Esophagus squamous epithelium (tissue), 5 donors: ENCODE measurements at regions not wholly inside any gene's neighbourhood (a gene's known extent, or its start where the extent isn't known, plus 50 kb on each side); places are given as distances from the start of the nearest gene placed in this dataset.

ENCODE experiments used
- DNase-seq: peaks from one replicate; lab custom pipeline; 2025; lab: John Stamatoyannopoulos, UW
- H3K27ac ChIP-seq, 4 donors: fragments of 200-600 bp; sonication (generic); one replicate each; pipeline ENCODE4 v1.5.1; 2016 to 2019; ENCODE audit warnings: mild to moderate bottlenecking in 1 of 4
- H3K27me3 ChIP-seq, 4 donors: fragments of 200-600 bp; sonication (generic); 1 replicate in 3 of 4; 2 replicates in 1 of 4; pipeline versions ENCODE4 v1.5.1 to v1.6.0; 2017 to 2021; ENCODE audit warnings: antibody characterized with exemption in 1 of 4
- H3K36me3 ChIP-seq, 3 donors: fragments of 200-600 bp; sonication (generic); one replicate each; pipeline ENCODE4 v1.5.1; 2016 to 2019
- H3K4me1 ChIP-seq, 3 donors: fragments of 200-600 bp; sonication (generic); one replicate each; pipeline ENCODE4 v1.5.1; 2017 to 2019
- H3K4me3 ChIP-seq, 4 donors: fragments of 200-600 bp; sonication (generic); 1 replicate in 3 of 4; 2 replicates in 1 of 4; pipeline ENCODE4 v1.5.1; 2016 to 2019; ENCODE audit warnings: mild to moderate bottlenecking in 2 of 4, moderate library complexity in 1 of 4
- H3K9me3 ChIP-seq, 3 donors: fragments of 200-600 bp; sonication (generic); one replicate each; pipeline ENCODE4 v1.5.1; 2016 to 2019
- POLR2A ChIP-seq, 4 donors: fragments of 450-650 bp; IDR thresholded peaks; one replicate each; pipeline ENCODE4 v1.6.1; 2017; ENCODE audit warnings: antibody characterized with exemption in 4 of 4, mild to moderate bottlenecking in 4 of 4, moderate library complexity in 3 of 4
- WGBS, 2 donors: methylation state at CpG; one replicate each; pipeline ENCODE4 v1.1.5; 2018; 5-methylcytosine and 5-hydroxymethylcytosine counted together
- intact Hi-C: fragments of 100-400 bp; cut with DNase I; formaldehyde crosslinking; loops from one replicate; pipeline ENCODE4 v1.15.0; 2022
- TF ChIP-seq, protein P1 (sequence below), 6 experiments: fragments of 450-650 bp in 4 of 6; fragments of 200-600 bp in 2 of 6; sonication (generic) in 2 of 6; IDR thresholded peaks; one replicate each; pipeline ENCODE4 v1.5.1; 2016 to 2019; ENCODE audit warnings: antibody characterized with exemption in 6 of 6, mild to moderate bottlenecking in 4 of 6, moderate library complexity in 4 of 6
- donor health status: DM: yes; HTN: yes; CAD: no.

DNA sequence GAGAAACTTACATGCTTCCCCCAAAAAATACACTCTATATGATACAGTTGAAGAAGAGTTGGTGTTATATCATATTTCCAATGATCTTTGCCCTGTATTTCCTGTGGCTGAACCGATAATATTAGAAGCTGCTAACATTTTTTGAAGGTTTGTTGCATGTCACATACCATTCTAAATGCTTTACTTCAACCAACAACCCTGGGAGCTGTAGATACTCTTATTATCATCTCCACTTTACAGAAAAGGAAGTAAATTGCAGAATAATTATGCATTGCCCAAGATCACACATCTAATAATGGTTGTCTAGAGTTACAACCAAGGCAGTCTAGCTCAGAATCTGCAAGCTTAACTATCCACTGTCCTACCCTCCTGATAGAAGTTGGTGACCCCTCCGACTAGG is 182.8 kb downstream of the NUAK1 start:
- no peaks in the 10 kb centered on the region for H3K27me3 ChIP-seq
- no peak overlapping the region for H3K4me3 ChIP-seq
- peaks cover 0 to 8% (median 0%) of the 10 kb centered on the region in 3 donors for H3K4me1 ChIP-seq
- H3K9me3 ChIP-seq, result no peaks in the 10 kb centered on the region
- intact Hi-C loops, result no loop called here
- no peak for TF ChIP-seq POLR2A (IDR thresholded peaks at IDR 0.05)
- TF ChIP-seq, protein P1, sequence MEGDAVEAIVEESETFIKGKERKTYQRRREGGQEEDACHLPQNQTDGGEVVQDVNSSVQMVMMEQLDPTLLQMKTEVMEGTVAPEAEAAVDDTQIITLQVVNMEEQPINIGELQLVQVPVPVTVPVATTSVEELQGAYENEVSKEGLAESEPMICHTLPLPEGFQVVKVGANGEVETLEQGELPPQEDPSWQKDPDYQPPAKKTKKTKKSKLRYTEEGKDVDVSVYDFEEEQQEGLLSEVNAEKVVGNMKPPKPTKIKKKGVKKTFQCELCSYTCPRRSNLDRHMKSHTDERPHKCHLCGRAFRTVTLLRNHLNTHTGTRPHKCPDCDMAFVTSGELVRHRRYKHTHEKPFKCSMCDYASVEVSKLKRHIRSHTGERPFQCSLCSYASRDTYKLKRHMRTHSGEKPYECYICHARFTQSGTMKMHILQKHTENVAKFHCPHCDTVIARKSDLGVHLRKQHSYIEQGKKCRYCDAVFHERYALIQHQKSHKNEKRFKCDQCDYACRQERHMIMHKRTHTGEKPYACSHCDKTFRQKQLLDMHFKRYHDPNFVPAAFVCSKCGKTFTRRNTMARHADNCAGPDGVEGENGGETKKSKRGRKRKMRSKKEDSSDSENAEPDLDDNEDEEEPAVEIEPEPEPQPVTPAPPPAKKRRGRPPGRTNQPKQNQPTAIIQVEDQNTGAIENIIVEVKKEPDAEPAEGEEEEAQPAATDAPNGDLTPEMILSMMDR (IDR thresholded peaks at IDR 0.05), result no peak
- H3K36me3 ChIP-seq, result no peaks in the 10 kb centered on the region
- no peak overlapping the region for H3K27ac ChIP-seq
- 59 to 84% methylated on average over 2 of the region's 2 CpGs for WGBS, 2 donors
- no peak for DNase-seq

DNA sequence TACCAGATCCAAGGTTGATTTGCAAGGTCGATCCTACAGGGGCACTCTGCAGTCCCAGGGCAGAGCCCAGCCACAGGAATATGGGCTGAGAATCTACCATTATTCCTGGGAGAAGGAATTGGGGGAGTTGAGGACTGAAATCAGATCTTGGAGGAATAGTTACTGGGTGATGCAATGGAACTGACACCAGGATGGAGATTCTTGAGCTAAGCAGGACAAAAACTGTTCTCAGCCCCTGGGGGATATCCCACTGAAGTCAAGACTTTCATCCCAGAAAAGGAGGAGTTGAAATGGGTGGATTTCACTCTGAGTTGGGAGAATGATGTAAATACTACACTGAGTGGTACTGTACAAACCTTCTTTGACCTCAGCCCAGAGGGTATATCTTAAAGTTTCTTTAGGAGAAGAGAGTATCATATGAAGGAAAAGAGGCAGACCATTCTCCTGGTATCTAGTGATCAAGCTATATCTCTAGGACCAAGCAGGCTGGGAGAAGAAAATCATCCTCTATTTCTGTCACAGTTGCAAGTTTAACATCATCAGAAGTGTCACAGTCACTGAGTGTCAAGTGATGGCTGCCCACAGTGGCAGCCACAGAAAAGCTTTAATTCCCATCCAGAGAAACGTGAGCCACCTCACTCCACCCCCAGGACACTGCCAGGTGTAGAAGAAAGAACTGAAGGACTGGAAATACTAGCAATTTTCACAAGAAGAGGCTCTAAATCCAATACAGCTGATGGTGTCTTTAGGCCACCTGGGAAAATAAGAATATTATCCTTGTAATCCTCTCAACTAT is 181.9 kb downstream of the NUAK1 start:
- TF ChIP-seq, protein P1 (IDR thresholded peaks at IDR 0.05), result no peak
- TF ChIP-seq POLR2A (IDR thresholded peaks at IDR 0.05), result no peak
- no peaks in the 10 kb centered on the region for H3K36me3 ChIP-seq
- no peak overlapping the region for H3K4me3 ChIP-seq
- H3K9me3 ChIP-seq, result no peaks in the 10 kb centered on the region
- no peak overlapping the region for H3K27ac ChIP-seq
- intact Hi-C loops, result no loop called here
- DNase-seq, result no peak
- whole genome bisulfite sequencing, 2 donors, result 67 to 75% methylated on average over 2 of the region's 2 CpGs
- H3K27me3 ChIP-seq, result no peaks in the 10 kb centered on the region
- H3K4me1 ChIP-seq, result peaks cover 0 to 11% (median 0%) of the 10 kb centered on the region in 3 donors

- intact Hi-C loops, result no loop called here
- H3K4me1 ChIP-seq, result peaks cover 0 to 11% (median 0%) of the 10 kb centered on the region in 3 donors
- H3K27me3 ChIP-seq, result no peaks in the 10 kb centered on the region
- no peaks in the 10 kb centered on the region for H3K36me3 ChIP-seq
- no peak overlapping the region for H3K27ac ChIP-seq
- no peak for DNase-seq
- H3K9me3 ChIP-seq, result no peaks in the 10 kb centered on the region
- WGBS, 2 donors, result 42 to 43% methylated on average over 2 to 3 of the region's 3 CpGs
- no peak overlapping the region for H3K4me3 ChIP-seq
- no peak for TF ChIP-seq POLR2A (IDR thresholded peaks at IDR 0.05)
- TF ChIP-seq, protein P1 (IDR thresholded peaks at IDR 0.05), result no peak
Observed at GRCh38 chr12:105960319-105961083, 178.3 kb downstream of the NUAK1 start.

- intact Hi-C loops, result no loop called here
- Histone ChIP-seq H3K4me3 (no peak overlapping the region), H3K27ac (no peak overlapping the region), H3K4me1 (peaks cover 0 to 11% (median 0%) of the 10 kb centered on the region in 3 donors), H3K27me3 (no peaks in the 10 kb centered on the region), H3K36me3 (no peaks in the 10 kb centered on the region), H3K9me3 (no peaks in the 10 kb centered on the region)
- DNase-seq, result no peak
- 32 to 53% methylated on average over 1 of the region's 1 CpG for WGBS, 2 donors
- no peak for TF ChIP-seq POLR2A (IDR thresholded peaks at IDR 0.05)
- TF ChIP-seq, protein P1 (IDR thresholded peaks at IDR 0.05), result no peak
Observed at GRCh38 chr12:105961821-105962671, 176.7 kb downstream of the NUAK1 start.
